OCI-LY3 (cell line): ENCODE measurements at regions not wholly inside any gene's neighbourhood (a gene's known extent, or its start where the extent isn't known, plus 50 kb on each side); places are given as distances from the start of the nearest gene placed in this dataset.

Experiments used
- H2AFZ ChIP-seq: fragments of 200-600, 300-600 bp; shearing (Covaris generic); 2 replicates; pipeline ENCODE4 v1.6.0; 2014; ENCODE audit warnings: antibody characterized with exemption, low read depth, low read length
- H3K27ac ChIP-seq: fragments of 200-600, 300-600 bp; sonication (generic); 2 replicates; pipeline ENCODE4 v1.5.1; 2014; ENCODE audit warnings: mild to moderate bottlenecking, low read length, moderate library complexity, mixed read lengths
- H3K27me3 ChIP-seq: fragments of 200-600, 300-600 bp; sonication (generic); 2 replicates; pipeline ENCODE4 v1.6.1; 2014; ENCODE audit warnings: low read depth, low read length, mixed read lengths
- H3K36me3 ChIP-seq: fragments of 200-600, 300-600 bp; sonication (generic); replicated peaks from 2 replicates; pipeline ENCODE3; 2014; ENCODE audit warnings: low read depth, low read length, mixed read lengths
- H3K4me1 ChIP-seq: fragments of 300-600, 200-600 bp; sonication (generic); 2 replicates; pipeline ENCODE4 v1.6.1; 2014; ENCODE audit warnings: low read length, mixed read lengths
- H3K4me2 ChIP-seq: fragments of 200-600, 300-600 bp; sonication (generic); 2 replicates; pipeline ENCODE4 v1.6.1; 2014; ENCODE audit warnings: low read length, mixed read lengths
- H3K4me3 ChIP-seq: fragments of 300-600, 200-600 bp; sonication (generic); 2 replicates; pipeline ENCODE4 v1.5.1; 2014; ENCODE audit warnings: antibody characterized with exemption, mild to moderate bottlenecking, low read length, moderate library complexity
- H3K79me2 ChIP-seq: fragments of 300-600, 200-600 bp; shearing (Covaris generic); 2 replicates; pipeline ENCODE4 v1.6.1; 2014; ENCODE audit warnings: mild to moderate bottlenecking, low read length, mixed read lengths
- H3K9ac ChIP-seq: fragments of 300-600, 200-600 bp; shearing (Covaris generic); 2 replicates; pipeline ENCODE4 v1.6.0; 2014; ENCODE audit warnings: mild to moderate bottlenecking, low read length, moderate library complexity
- H3K9me3 ChIP-seq: fragments of 200-600, 300-600 bp; shearing (Covaris generic); 2 replicates; pipeline ENCODE4 v1.6.1; 2014; ENCODE audit warnings: low read length, mixed read lengths; ENCODE audit not compliant: insufficient read depth
- H4K20me1 ChIP-seq: fragments of 200-600, 300-600 bp; sonication (generic); 2 replicates; pipeline ENCODE4 v1.6.1; 2016; ENCODE audit warnings: low read length, mixed read lengths; ENCODE audit not compliant: insufficient read depth
- CTCF ChIP-seq: fragments of 200-600, 300-600 bp; sonication (generic); IDR thresholded peaks from 2 replicates; pipeline ENCODE4 v1.5.1; 2014; ENCODE audit warnings: antibody characterized with exemption, low read length, low read depth
- EZH2phosphoT487 ChIP-seq: fragments of 200-600 bp; shearing (Covaris generic); IDR thresholded peaks from 2 replicates; pipeline ENCODE4 v1.6.1; 2018; ENCODE audit warnings: antibody characterized with exemption, mixed run types, low read depth

- Histone ChIP-seq H3K9me3 (no peaks in the 10 kb centered on the region), H3K79me2 (no peaks in the 10 kb centered on the region), H3K36me3 (no peaks in the 10 kb centered on the region), H3K4me2 (no peak overlapping the region), H3K27ac (no peak overlapping the region), H3K9ac (no peak overlapping the region), H3K27me3 (peaks cover 45% of the 10 kb centered on the region), H4K20me1 (no peaks in the 10 kb centered on the region), H2AFZ (no peak overlapping the region), H3K4me1 (peaks cover 19% of the 10 kb centered on the region), H3K4me3 (no peak overlapping the region)
- TF ChIP-seq EZH2phosphoT487 = no peak
- TF ChIP-seq CTCF = no peak
Observed at GRCh38 chr2:65548576-65549256, 116.3 kb upstream of the SPRED2 start.

DNA sequence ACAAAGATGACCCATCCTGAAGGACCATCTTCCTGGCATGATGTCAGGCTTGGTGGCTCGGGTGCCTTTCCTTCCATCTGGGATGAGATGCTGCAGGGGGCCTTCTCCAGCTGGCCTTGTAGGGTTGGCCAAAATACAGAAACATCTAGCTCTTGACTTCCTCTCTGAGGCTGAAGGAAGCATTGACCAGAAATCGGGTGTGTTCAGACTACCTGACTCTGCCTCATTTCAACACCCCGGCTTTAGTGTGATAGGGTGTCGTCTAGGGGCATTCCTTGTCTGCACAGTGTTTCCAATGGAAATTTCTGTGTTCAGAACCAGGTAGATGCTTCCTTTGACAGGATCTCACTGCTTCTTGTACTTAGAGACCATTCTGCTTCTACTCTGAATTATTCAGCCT is 115.7 kb upstream of the SPRED2 start:
- Histone ChIP-seq H3K36me3 (no peaks in the 10 kb centered on the region), H3K4me2 (no peak overlapping the region), H3K4me3 (no peak overlapping the region), H3K9ac (no peak overlapping the region), H3K9me3 (no peaks in the 10 kb centered on the region), H3K4me1 (peaks cover 23% of the 10 kb centered on the region), H4K20me1 (no peaks in the 10 kb centered on the region), H3K27me3 (peaks cover 48% of the 10 kb centered on the region), H2AFZ (no peak overlapping the region), H3K79me2 (no peaks in the 10 kb centered on the region), H3K27ac (no peak overlapping the region)
- TF ChIP-seq EZH2phosphoT487 (no peak), CTCF (no peak)

- H3K9ac ChIP-seq = no peak overlapping the region
- no peak overlapping the region for H3K4me3 ChIP-seq
- H3K27ac ChIP-seq = no peak overlapping the region
- H2AFZ ChIP-seq = no peak overlapping the region
- H4K20me1 ChIP-seq = no peaks in the 10 kb centered on the region
- no peaks in the 10 kb centered on the region for H3K36me3 ChIP-seq
- H3K4me1 ChIP-seq = peaks cover 22% of the 10 kb centered on the region
- H3K9me3 ChIP-seq = no peaks in the 10 kb centered on the region
- peaks cover 39% of the 10 kb centered on the region for H3K27me3 ChIP-seq
- H3K79me2 ChIP-seq = no peaks in the 10 kb centered on the region
- no peak for TF ChIP-seq CTCF
- TF ChIP-seq EZH2phosphoT487 = no peak
- no peak overlapping the region for H3K4me2 ChIP-seq
Observed at GRCh38 chr2:65545837-65546805, 113.7 kb upstream of the SPRED2 start.

GRCh38 chr2:65541773-65542172 is 109.4 kb upstream of the SPRED2 start:
- H3K9me3 ChIP-seq = no peaks in the 10 kb centered on the region
- no peak overlapping the region for H3K4me3 ChIP-seq
- H3K79me2 ChIP-seq = no peaks in the 10 kb centered on the region
- no peak overlapping the region for H3K27ac ChIP-seq
- no peak for TF ChIP-seq EZH2phosphoT487
- TF ChIP-seq CTCF = no peak
- H4K20me1 ChIP-seq = no peaks in the 10 kb centered on the region; the same call in 1 of the 2 replicates
- H3K9ac ChIP-seq = no peak overlapping the region
- H3K4me2 ChIP-seq = no peak overlapping the region
- no peak overlapping the region for H2AFZ ChIP-seq
- H3K4me1 ChIP-seq = peaks cover 11% of the 10 kb centered on the region
- H3K27me3 ChIP-seq = peaks cover 34% of the 10 kb centered on the region
- H3K36me3 ChIP-seq = no peaks in the 10 kb centered on the region
